A549 (cell line): ENCODE measurements at regions not wholly inside any gene's neighbourhood (a gene's known extent, or its start where the extent isn't known, plus 50 kb on each side); places are given as distances from the start of the nearest gene placed in this dataset.

Source experiments
- CTCF ChIP-seq: fragments of >200 bp; sonication (Bioruptor Twin); formaldehyde crosslinking; IDR thresholded peaks from 3 replicates; pipeline ENCODE4 v1.5.1; 2016
- JUNB ChIP-seq: fragments of >200 bp; sonication (Bioruptor Twin); formaldehyde crosslinking; IDR thresholded peaks from 2 replicates; pipeline ENCODE4 v1.6.1; 2016
- KDM1A ChIP-seq: fragments of 200-600 bp; sonication (generic); IDR thresholded peaks from 2 replicates; pipeline ENCODE4 v1.6.1; 2016; ENCODE audit warnings: low read depth, mild to moderate bottlenecking
- MAFK ChIP-seq: fragments of 450-650 bp; IDR thresholded peaks from 2 replicates; pipeline ENCODE4 v1.6.1; 2014; ENCODE audit not compliant: partially characterized antibody
- MAZ ChIP-seq: fragments of 150-350 bp; IDR thresholded peaks from 2 replicates; pipeline ENCODE4 v1.6.1; 2014; ENCODE audit warnings: antibody characterized with exemption, low read depth, low read length, borderline replicate concordance
- POLR2A ChIP-seq: IDR thresholded peaks from 2 replicates; pipeline ENCODE4 v1.6.1; 2012; ENCODE audit warnings: mild to moderate bottlenecking, low read length
- RARB ChIP-seq: fragments of 250-450 bp; sonication (Bioruptor Pico); IDR thresholded peaks from 2 replicates; pipeline ENCODE4 v1.8.0; 2021; ENCODE audit warnings: mild to moderate bottlenecking, moderate library complexity
- TF ChIP-seq, protein P1 (sequence below): IDR thresholded peaks from 2 replicates; pipeline ENCODE4 v1.6.1; 2012
- TF ChIP-seq, protein P2 (sequence below): fragments of 200-600 bp; sonication (generic); IDR thresholded peaks from 2 replicates; pipeline ENCODE4 v1.6.1; 2016; ENCODE audit warnings: antibody characterized with exemption, mild to moderate bottlenecking, moderate library complexity

DNA sequence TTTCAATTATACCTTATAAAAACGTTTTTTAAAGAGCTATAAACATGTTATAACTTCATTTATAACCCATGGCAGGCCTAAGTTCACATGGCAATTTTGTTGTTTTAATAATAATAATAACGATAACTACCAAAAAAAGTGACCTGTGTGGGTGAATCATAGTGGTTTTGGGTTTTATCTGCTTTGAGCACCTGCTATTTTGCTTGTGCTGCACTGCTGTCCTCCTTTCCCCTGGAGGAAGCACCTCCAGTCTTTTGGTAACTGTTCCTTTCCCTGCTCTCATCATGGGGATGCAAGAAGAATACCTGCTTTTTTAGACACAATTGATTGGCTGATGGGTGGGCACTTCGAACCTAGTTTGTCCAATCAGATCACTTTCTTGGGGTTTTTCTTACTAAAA lies 388.0 kb upstream of the TBL1XR1 start:
- no peak for TF ChIP-seq CTCF
- no peak for TF ChIP-seq RARB (CRISPR knock-in tag)
- no peak for TF ChIP-seq POLR2A
- TF ChIP-seq KDM1A = no peak
- TF ChIP-seq JUNB = no peak
- TF ChIP-seq, protein P1, sequence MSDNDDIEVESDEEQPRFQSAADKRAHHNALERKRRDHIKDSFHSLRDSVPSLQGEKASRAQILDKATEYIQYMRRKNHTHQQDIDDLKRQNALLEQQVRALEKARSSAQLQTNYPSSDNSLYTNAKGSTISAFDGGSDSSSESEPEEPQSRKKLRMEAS = no peak
- TF ChIP-seq MAZ = no peak
- TF ChIP-seq MAFK = no peak
- TF ChIP-seq, protein P2, sequence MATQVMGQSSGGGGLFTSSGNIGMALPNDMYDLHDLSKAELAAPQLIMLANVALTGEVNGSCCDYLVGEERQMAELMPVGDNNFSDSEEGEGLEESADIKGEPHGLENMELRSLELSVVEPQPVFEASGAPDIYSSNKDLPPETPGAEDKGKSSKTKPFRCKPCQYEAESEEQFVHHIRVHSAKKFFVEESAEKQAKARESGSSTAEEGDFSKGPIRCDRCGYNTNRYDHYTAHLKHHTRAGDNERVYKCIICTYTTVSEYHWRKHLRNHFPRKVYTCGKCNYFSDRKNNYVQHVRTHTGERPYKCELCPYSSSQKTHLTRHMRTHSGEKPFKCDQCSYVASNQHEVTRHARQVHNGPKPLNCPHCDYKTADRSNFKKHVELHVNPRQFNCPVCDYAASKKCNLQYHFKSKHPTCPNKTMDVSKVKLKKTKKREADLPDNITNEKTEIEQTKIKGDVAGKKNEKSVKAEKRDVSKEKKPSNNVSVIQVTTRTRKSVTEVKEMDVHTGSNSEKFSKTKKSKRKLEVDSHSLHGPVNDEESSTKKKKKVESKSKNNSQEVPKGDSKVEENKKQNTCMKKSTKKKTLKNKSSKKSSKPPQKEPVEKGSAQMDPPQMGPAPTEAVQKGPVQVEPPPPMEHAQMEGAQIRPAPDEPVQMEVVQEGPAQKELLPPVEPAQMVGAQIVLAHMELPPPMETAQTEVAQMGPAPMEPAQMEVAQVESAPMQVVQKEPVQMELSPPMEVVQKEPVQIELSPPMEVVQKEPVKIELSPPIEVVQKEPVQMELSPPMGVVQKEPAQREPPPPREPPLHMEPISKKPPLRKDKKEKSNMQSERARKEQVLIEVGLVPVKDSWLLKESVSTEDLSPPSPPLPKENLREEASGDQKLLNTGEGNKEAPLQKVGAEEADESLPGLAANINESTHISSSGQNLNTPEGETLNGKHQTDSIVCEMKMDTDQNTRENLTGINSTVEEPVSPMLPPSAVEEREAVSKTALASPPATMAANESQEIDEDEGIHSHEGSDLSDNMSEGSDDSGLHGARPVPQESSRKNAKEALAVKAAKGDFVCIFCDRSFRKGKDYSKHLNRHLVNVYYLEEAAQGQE = no peak
